ENCODE measurements at regions not wholly inside any gene's neighbourhood (a gene's known extent, or its start where the extent isn't known, plus 50 kb on each side); places are given as distances from the start of the nearest gene placed in this dataset.

DNA sequence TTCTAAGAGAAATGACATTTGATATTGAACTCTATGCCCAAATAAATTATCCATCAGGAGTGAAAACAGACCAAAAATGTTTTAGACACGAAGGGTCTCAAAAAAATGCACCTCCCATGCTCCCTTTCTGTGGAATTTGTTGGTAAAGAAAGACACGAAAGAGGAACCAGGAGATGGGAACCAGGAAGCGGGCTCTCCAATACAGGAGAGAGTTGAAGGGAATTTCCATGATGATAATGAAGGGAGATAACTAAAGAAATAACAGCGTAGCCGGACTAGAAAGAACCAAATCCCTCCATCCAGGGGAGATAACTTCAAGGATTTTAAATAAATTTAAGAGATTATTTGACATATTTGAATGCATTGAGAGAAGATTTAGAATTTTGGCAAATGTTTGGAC, 183.0 kb downstream of the DUSP6 start:
- Histone ChIP-seq H3K27me3 (ENCODE audit: insufficient read depth, low read depth) (no peaks in the 10 kb centered on the region), H3F3A (ENCODE audit: insufficient read depth, low read depth) (peaks cover 7% of the 10 kb centered on the region; the same call in 1 of the 2 replicates), H3K27ac (no peak overlapping the region), H3K4me3 (no peak overlapping the region), H2AFZ (no peak overlapping the region), H3K4me2 (no peak overlapping the region), H3K9me2 (ENCODE audit: insufficient read depth) (no peaks in the 10 kb centered on the region; the same call in 1 of the 2 replicates), H3K79me2 (ENCODE audit: low read depth) (no peaks in the 10 kb centered on the region), H3K36me3 (ENCODE audit: low read depth) (no peaks in the 10 kb centered on the region), H4K20me1 (ENCODE audit: insufficient read depth) (no peaks in the 10 kb centered on the region), H3K4me1 (replicated peaks; ENCODE audit: insufficient read depth) (peaks cover 23% of the 10 kb centered on the region), H3K9me3 (ENCODE audit: insufficient read depth, low read depth) (peaks cover 11% of the 10 kb centered on the region)
- DNase-seq: no peak
- ChIA-PET POLR2A (ENCODE audit: unreplicated experiment) (no interaction called here), CTCF (no interaction called here)
- no TSS peak for BruUV-seq (replicated peaks)
- TF ChIP-seq EZH2 (IDR thresholded peaks at IDR 0.05; ENCODE audit: low read depth): no peak
- TF ChIP-seq, protein P1, sequence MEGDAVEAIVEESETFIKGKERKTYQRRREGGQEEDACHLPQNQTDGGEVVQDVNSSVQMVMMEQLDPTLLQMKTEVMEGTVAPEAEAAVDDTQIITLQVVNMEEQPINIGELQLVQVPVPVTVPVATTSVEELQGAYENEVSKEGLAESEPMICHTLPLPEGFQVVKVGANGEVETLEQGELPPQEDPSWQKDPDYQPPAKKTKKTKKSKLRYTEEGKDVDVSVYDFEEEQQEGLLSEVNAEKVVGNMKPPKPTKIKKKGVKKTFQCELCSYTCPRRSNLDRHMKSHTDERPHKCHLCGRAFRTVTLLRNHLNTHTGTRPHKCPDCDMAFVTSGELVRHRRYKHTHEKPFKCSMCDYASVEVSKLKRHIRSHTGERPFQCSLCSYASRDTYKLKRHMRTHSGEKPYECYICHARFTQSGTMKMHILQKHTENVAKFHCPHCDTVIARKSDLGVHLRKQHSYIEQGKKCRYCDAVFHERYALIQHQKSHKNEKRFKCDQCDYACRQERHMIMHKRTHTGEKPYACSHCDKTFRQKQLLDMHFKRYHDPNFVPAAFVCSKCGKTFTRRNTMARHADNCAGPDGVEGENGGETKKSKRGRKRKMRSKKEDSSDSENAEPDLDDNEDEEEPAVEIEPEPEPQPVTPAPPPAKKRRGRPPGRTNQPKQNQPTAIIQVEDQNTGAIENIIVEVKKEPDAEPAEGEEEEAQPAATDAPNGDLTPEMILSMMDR (conservative IDR thresholded peaks at IDR 0.05): no peak
- intact Hi-C loops (cut with micrococcal nuclease; ENCODE audit: unreplicated experiment): loop anchor here (10.0 kb wide), 1 partner anchor 115 kb away; no protein-coding TSS in a partner anchor

DNA sequence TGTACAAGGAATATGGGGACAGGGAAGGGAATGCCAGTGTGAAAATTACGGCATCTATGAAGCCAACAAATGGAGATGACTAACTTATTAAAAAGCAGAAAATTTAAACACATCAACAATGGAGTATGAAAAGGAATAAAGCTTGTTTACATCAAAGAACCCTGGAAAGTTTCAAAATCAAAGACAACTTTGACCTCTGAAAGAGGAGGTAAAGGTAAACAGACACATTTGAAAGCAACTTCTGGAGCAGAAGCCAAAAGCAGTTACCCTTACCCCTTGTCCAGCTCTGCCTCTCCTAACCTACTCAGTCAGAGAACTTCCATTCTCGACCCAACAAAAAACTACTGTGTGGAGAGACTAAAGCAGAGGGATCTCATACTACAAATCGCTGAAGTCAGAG, 184.3 kb downstream of the DUSP6 start:
- Histone ChIP-seq H3K27ac (no peak overlapping the region), H4K20me1 (ENCODE audit: insufficient read depth) (no peaks in the 10 kb centered on the region), H3K27me3 (ENCODE audit: insufficient read depth, low read depth) (no peaks in the 10 kb centered on the region), H3K4me2 (no peak overlapping the region), H3K79me2 (ENCODE audit: low read depth) (no peaks in the 10 kb centered on the region), H2AFZ (no peak overlapping the region), H3K9me3 (ENCODE audit: insufficient read depth, low read depth) (peaks cover 12% of the 10 kb centered on the region), H3K36me3 (ENCODE audit: low read depth) (no peaks in the 10 kb centered on the region), H3K4me3 (no peak overlapping the region), H3K9me2 (ENCODE audit: insufficient read depth) (no peaks in the 10 kb centered on the region; the same call in 1 of the 2 replicates), H3F3A (ENCODE audit: insufficient read depth, low read depth) (peaks cover 20% of the 10 kb centered on the region), H3K4me1 (replicated peaks; ENCODE audit: insufficient read depth) (peaks cover 36% of the 10 kb centered on the region)
- POLR2A ChIA-PET (ENCODE audit: unreplicated experiment): no interaction called here
- CTCF ChIA-PET: no interaction called here
- TF ChIP-seq, protein P1 (conservative IDR thresholded peaks at IDR 0.05): no peak
- no peak for TF ChIP-seq EZH2 (IDR thresholded peaks at IDR 0.05; ENCODE audit: low read depth)
- BruUV-seq (replicated peaks): no TSS peak
- no peak for DNase-seq
- intact Hi-C loops (cut with micrococcal nuclease; ENCODE audit: unreplicated experiment): loop anchor here (10.0 kb wide), 1 partner anchor 113 kb away; no protein-coding TSS in a partner anchor

DNA sequence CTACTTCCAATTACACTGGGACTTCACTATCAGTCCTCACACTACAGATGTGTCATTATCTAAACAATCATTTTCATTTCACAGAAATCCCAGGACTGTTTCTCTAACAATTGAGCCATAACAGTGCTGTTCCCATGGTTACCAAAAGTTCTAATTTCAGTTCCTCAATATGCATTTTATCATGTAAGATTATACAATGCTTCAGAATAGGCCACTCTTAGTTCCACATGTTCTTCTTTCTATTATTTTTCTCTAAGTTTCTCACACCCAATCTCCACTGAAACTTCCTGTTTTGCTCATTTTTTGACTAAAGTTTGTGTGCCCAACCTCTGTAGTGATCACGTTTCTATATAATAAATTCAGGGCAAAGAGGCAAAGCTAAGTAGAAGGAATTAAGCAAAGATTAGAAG, 185.8 kb downstream of the DUSP6 start:
- TF ChIP-seq, protein P1 (conservative IDR thresholded peaks at IDR 0.05): no peak
- no peak for TF ChIP-seq EZH2 (IDR thresholded peaks at IDR 0.05; ENCODE audit: low read depth)
- H3K36me3 ChIP-seq (ENCODE audit: low read depth): no peaks in the 10 kb centered on the region
- H3K4me3 ChIP-seq: no peak overlapping the region
- intact Hi-C loops (cut with micrococcal nuclease; ENCODE audit: unreplicated experiment): loop anchor here (10.0 kb wide), 1 partner anchor 112 kb away; no protein-coding TSS in a partner anchor
- no peak for DNase-seq
- CTCF ChIA-PET: no interaction called here
- no peaks in the 10 kb centered on the region; the same call in 1 of the 2 replicates for H3K9me2 ChIP-seq (ENCODE audit: insufficient read depth)
- POLR2A ChIA-PET (ENCODE audit: unreplicated experiment): no interaction called here
- H3K27me3 ChIP-seq (ENCODE audit: insufficient read depth, low read depth): no peaks in the 10 kb centered on the region
- H3K9me3 ChIP-seq (ENCODE audit: insufficient read depth, low read depth): peaks cover 11% of the 10 kb centered on the region
- no peak overlapping the region for H3K4me2 ChIP-seq
- no TSS peak for BruUV-seq (replicated peaks)
- no peak overlapping the region for H2AFZ ChIP-seq
- H3F3A ChIP-seq (ENCODE audit: insufficient read depth, low read depth): peaks cover 31% of the 10 kb centered on the region
- H3K27ac ChIP-seq: no peak overlapping the region
- H3K79me2 ChIP-seq (ENCODE audit: low read depth): no peaks in the 10 kb centered on the region
- H4K20me1 ChIP-seq (ENCODE audit: insufficient read depth): no peaks in the 10 kb centered on the region
- peaks cover 48% of the 10 kb centered on the region for H3K4me1 ChIP-seq (replicated peaks; ENCODE audit: insufficient read depth)
